ENCODE measurements at regions not wholly inside any gene's neighbourhood (a gene's known extent, or its start where the extent isn't known, plus 50 kb on each side); places are given as distances from the start of the nearest gene placed in this dataset.

DNA sequence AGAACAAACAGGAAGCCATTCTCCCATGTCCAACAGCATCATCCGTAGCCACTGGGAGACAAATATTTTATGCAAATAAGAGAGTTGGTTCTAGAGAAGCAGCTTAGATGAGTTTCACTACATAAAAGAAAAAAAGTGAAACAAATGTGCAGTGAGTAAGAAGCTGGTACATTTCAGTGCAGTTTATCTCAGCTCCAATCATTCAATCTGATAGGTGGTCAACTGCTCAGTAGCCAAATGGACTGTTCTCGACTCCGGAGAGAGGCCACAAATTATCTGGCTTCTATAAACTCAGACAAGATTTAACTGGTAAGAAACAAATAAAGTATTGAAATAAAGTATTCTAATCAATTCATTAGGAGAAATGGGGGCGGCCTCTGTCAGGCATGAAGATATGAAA lies 68.3 kb downstream of the MAF start:
- no peak overlapping the region for H3K4me3 ChIP-seq (ENCODE audit: low read depth, low read length)
- Mint-ChIP-seq H3K9me3 (ENCODE audit: unreplicated experiment) (no peaks in the 10 kb centered on the region), H3K27ac (ENCODE audit: unreplicated experiment) (no peak overlapping the region), H3K4me3 (ENCODE audit: unreplicated experiment) (no peak overlapping the region), H3K4me1 (ENCODE audit: low read depth, unreplicated experiment) (no peaks in the 10 kb centered on the region), H3K36me3 (ENCODE audit: insufficient read depth, unreplicated experiment) (no peaks in the 10 kb centered on the region), H3K27me3 (ENCODE audit: insufficient read depth, unreplicated experiment) (peaks cover 13% of the 10 kb centered on the region)
- no peaks in the 10 kb centered on the region for H3K36me3 ChIP-seq (ENCODE audit: control insufficient read depth, insufficient read depth, low read length)
- ChIA-PET POLR2A (no interaction called here), CTCF (no interaction called here)
- no peak for TF ChIP-seq CTCF (IDR thresholded peaks at IDR 0.05; ENCODE audit: insufficient read depth in 1 of 2, low read depth in 1 of 2, low read length in 1 of 2, severe bottlenecking in 1 of 2, unreplicated experiment in 1 of 2)
- BruUV-seq (replicated peaks), result no TSS peak
- no peaks in the 10 kb centered on the region for H3K27me3 ChIP-seq (replicated peaks; ENCODE audit: control insufficient read depth, insufficient read depth, low read length)
- H3K9me3 ChIP-seq, result no peaks in the 10 kb centered on the region
- intact Hi-C loops (cut with micrococcal nuclease; ENCODE audit: unreplicated experiment), result no loop called here
- DNase-seq, result no peak
- H3K4me1 ChIP-seq, result no peaks in the 10 kb centered on the region

DNA sequence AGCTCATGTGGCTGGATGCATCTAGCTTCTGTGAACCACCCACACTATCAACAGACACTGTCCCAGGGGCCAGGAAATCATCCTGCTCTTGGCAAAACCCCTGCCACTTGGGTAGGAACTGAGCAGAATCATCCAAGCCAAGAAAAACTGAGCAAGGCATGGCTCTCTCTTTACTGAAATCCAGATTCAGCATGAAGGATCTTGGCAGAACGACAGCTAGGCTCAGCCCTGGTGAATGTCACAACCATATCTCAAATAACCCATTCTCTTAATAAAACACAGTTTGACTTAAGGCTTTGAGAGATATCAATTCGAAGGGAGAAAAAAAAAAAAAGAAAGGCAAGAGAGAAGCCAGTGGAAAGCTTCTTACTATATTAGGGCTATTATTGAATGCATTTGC lies 72.2 kb downstream of the MAF start:
- Histone ChIP-seq H3K27me3 (replicated peaks; ENCODE audit: control insufficient read depth, insufficient read depth, low read length) (no peaks in the 10 kb centered on the region; the same call in none of the 2 replicates), H3K4me1 (no peaks in the 10 kb centered on the region), H3K9me3 (no peaks in the 10 kb centered on the region), H3K36me3 (ENCODE audit: control insufficient read depth, insufficient read depth, low read length) (no peaks in the 10 kb centered on the region), H3K4me3 (ENCODE audit: low read depth, low read length) (no peak overlapping the region)
- TF ChIP-seq CTCF (IDR thresholded peaks at IDR 0.05; ENCODE audit: insufficient read depth in 1 of 2, low read depth in 1 of 2, low read length in 1 of 2, severe bottlenecking in 1 of 2, unreplicated experiment in 1 of 2), result no peak
- BruUV-seq (replicated peaks), result no TSS peak
- intact Hi-C loops (cut with micrococcal nuclease; ENCODE audit: unreplicated experiment), result no loop called here
- Mint-ChIP-seq H3K4me1 (ENCODE audit: low read depth, unreplicated experiment) (no peaks in the 10 kb centered on the region), H3K27me3 (ENCODE audit: insufficient read depth, unreplicated experiment) (peaks cover 30% of the 10 kb centered on the region), H3K27ac (ENCODE audit: unreplicated experiment) (no peak overlapping the region), H3K36me3 (ENCODE audit: insufficient read depth, unreplicated experiment) (no peaks in the 10 kb centered on the region), H3K9me3 (ENCODE audit: unreplicated experiment) (no peaks in the 10 kb centered on the region), H3K4me3 (ENCODE audit: unreplicated experiment) (no peak overlapping the region)
- no peak for DNase-seq
- ChIA-PET CTCF (no interaction called here), POLR2A (no interaction called here)

GRCh38 chr16:79523971-79524370 lies 76.6 kb downstream of the MAF start:
- DNase-seq, result no peak
- no peaks in the 10 kb centered on the region for H3K9me3 ChIP-seq
- H3K4me3 ChIP-seq (ENCODE audit: low read depth, low read length), result no peak overlapping the region
- H3K4me1 ChIP-seq, result no peaks in the 10 kb centered on the region
- H3K27me3 ChIP-seq (replicated peaks; ENCODE audit: control insufficient read depth, insufficient read depth, low read length), result no peaks in the 10 kb centered on the region; the same call in none of the 2 replicates
- Mint-ChIP-seq H3K4me1 (ENCODE audit: low read depth, unreplicated experiment) (no peaks in the 10 kb centered on the region), H3K27ac (ENCODE audit: unreplicated experiment) (no peak overlapping the region), H3K36me3 (ENCODE audit: insufficient read depth, unreplicated experiment) (no peaks in the 10 kb centered on the region), H3K27me3 (ENCODE audit: insufficient read depth, unreplicated experiment) (peaks cover 47% of the 10 kb centered on the region), H3K9me3 (ENCODE audit: unreplicated experiment) (no peaks in the 10 kb centered on the region), H3K4me3 (ENCODE audit: unreplicated experiment) (no peak overlapping the region)
- H3K36me3 ChIP-seq (ENCODE audit: control insufficient read depth, insufficient read depth, low read length), result no peaks in the 10 kb centered on the region
- intact Hi-C loops (cut with micrococcal nuclease; ENCODE audit: unreplicated experiment), result no loop called here
- ChIA-PET POLR2A (no interaction called here), CTCF (no interaction called here)
- no TSS peak for BruUV-seq (replicated peaks)
- TF ChIP-seq CTCF (IDR thresholded peaks at IDR 0.05; ENCODE audit: insufficient read depth in 1 of 2, low read depth in 1 of 2, low read length in 1 of 2, severe bottlenecking in 1 of 2, unreplicated experiment in 1 of 2), result no peak
